HepG2 (cell line): ENCODE measurements at regions not wholly inside any gene's neighbourhood (a gene's known extent, or its start where the extent isn't known, plus 50 kb on each side); places are given as distances from the start of the nearest gene placed in this dataset.

Experiments used
- ATAC-seq: fragments of 200-7000 bp; cut with Tn5 transposase; 3 replicates; pipeline ENCODE4 v1.9.1; 2020; ENCODE audit warnings: mild to moderate bottlenecking, moderate library complexity
- BruUV-seq: library from RNA; stranded (reverse); fragments of 400-500 nt; replicated peaks from 2 replicates; lab custom pipeline; 2021; lab: Mats Ljungman, UMichigan
- CTCF ChIA-PET: fragments of 300-600 bp; formaldehyde crosslinking; extraction: SDS; loops from one replicate; lab custom pipeline; 2021; ENCODE audit warnings: low total read pairs, inconsistent platforms, low intra/inter-chr PET ratio; lab: Yijun Ruan, JAX
- POLR2A ChIA-PET: fragments of 350-600 bp; sonication (Branson Sonifier 250); formaldehyde crosslinking; loops from one replicate; lab custom pipeline; 2020; ENCODE audit warnings: antibody characterized with exemption, inconsistent platforms; lab: Yijun Ruan, JAX
- DNase-seq: peaks from one replicate; pipeline ENCODE4 v3.0.0-alpha.2; 2015; ENCODE audit warnings: low spot score
- FAIRE-seq: peaks from 3 replicates; lab custom pipeline; 2011; peaks lifted over from hg19 to GRCh38; lab: Jason Lieb, UNC
- H2AFZ ChIP-seq: one replicate; pipeline ENCODE4 v1.6.1; 2011; ENCODE audit warnings: low read length, inconsistent platforms
- H3K27ac ChIP-seq: fragments of 300-600 bp; 3 replicates; pipeline ENCODE4 v1.8.0; 2011; ENCODE audit warnings: mixed run types, mild to moderate bottlenecking, mixed read lengths, low read length, inconsistent platforms; ENCODE audit not compliant: insufficient read depth; ENCODE audit errors: extremely low read length
- H3K27me3 ChIP-seq, 2 experiments: fragments of 200-600 bp in 1 of 2; 2 replicates in 1 of 2; 3 replicates in 1 of 2; pipeline versions ENCODE4 v1.6.0 to v1.8.0; 2011; ENCODE audit warnings: low read length in 2 of 2, mild to moderate bottlenecking in 2 of 2, moderate library complexity in 2 of 2, inconsistent platforms in 1 of 2; ENCODE audit not compliant: insufficient read depth in 2 of 2, control insufficient read depth in 1 of 2
- H3K36me3 ChIP-seq, 2 experiments: fragments of 200-600 bp in 1 of 2; replicated peaks in 1 of 2; 2 replicates in 1 of 2; 3 replicates in 1 of 2; pipeline versions ENCODE4 v1.5.1 to v1.8.0; 2011; ENCODE audit warnings: low read length in 2 of 2, inconsistent platforms in 1 of 2; ENCODE audit not compliant: insufficient read depth in 2 of 2, control insufficient read depth in 1 of 2
- H3K4me1 ChIP-seq: 2 replicates; pipeline ENCODE4 v1.5.1; 2012; ENCODE audit warnings: low read length, inconsistent platforms; ENCODE audit not compliant: insufficient read depth
- H3K4me2 ChIP-seq: 2 replicates; pipeline ENCODE4 v1.6.0; 2011; ENCODE audit warnings: low read depth, low read length, inconsistent platforms
- H3K4me3 ChIP-seq, 3 experiments: fragments of 200-600 bp in 1 of 3; sonication (generic), shearing (Covaris generic) in 1 of 3; replicated peaks in 1 of 3; 2 replicates each; pipeline ENCODE4 v1.5.1; 2011 to 2016; ENCODE audit warnings: low read length in 3 of 3, inconsistent platforms in 2 of 3, low read depth in 2 of 3, mild to moderate bottlenecking in 2 of 3, control low read depth in 1 of 3, mixed read lengths in 1 of 3; ENCODE audit not compliant: insufficient read depth in 1 of 3
- H3K79me2 ChIP-seq: one replicate; pipeline ENCODE4 v1.6.1; 2011; ENCODE audit warnings: low read length, inconsistent platforms; ENCODE audit not compliant: insufficient read depth
- H3K9ac ChIP-seq: 2 replicates; pipeline ENCODE4 v1.6.0; 2011; ENCODE audit warnings: mild to moderate bottlenecking, low read depth, low read length, inconsistent platforms; ENCODE audit not compliant: insufficient read depth
- H3K9me3 ChIP-seq: 2 replicates; pipeline ENCODE4 v1.5.1; 2012; ENCODE audit warnings: mild to moderate bottlenecking, low read length
- H4K20me1 ChIP-seq: 2 replicates; pipeline ENCODE4 v1.6.0; 2011; ENCODE audit warnings: inconsistent platforms, mild to moderate bottlenecking, low read length, moderate library complexity; ENCODE audit not compliant: insufficient read depth
- CCAR2 ChIP-seq: fragments of 200-400 bp; formaldehyde crosslinking; optimal IDR thresholded peaks from 2 replicates; pipeline ENCODE3; 2018; ENCODE audit warnings: low read depth, mild to moderate bottlenecking, low read length, moderate library complexity
- FOSL2 ChIP-seq: sonication (generic); formaldehyde crosslinking; IDR thresholded peaks from 2 replicates; pipeline ENCODE4 v1.4.0; 2020; ENCODE audit warnings: missing genetic modification reagents
- FOXA1 ChIP-seq, 2 experiments: fragments of 450-650 bp in 1 of 2; sonication (generic) in 1 of 2; formaldehyde crosslinking in 1 of 2; IDR thresholded peaks; 2 replicates each; pipeline versions ENCODE4 v1.4.0 to v1.6.1; 2016 to 2020; ENCODE audit warnings: missing genetic modification reagents in 1 of 2
- HDAC6 ChIP-seq: fragments of 200-600 bp; sonication (generic); IDR thresholded peaks from 2 replicates; pipeline ENCODE4 v1.7.0; 2017; ENCODE audit warnings: mild to moderate bottlenecking, antibody characterized with exemption, low read length, low read depth
- IKZF5 ChIP-seq: IDR thresholded peaks from 2 replicates; pipeline ENCODE4 v1.6.1; 2018; ENCODE audit warnings: missing genetic modification reagents, mild to moderate bottlenecking, missing compliant biosample characterization
- NFE2L2 ChIP-seq: fragments of 150-350 bp; IDR thresholded peaks from 2 replicates; pipeline ENCODE4 v1.6.1; 2014; ENCODE audit warnings: low read length
- NFKBIZ ChIP-seq: IDR thresholded peaks from 2 replicates; pipeline ENCODE4 v1.6.1; 2018; ENCODE audit warnings: missing genetic modification reagents, missing compliant biosample characterization
- NFYC ChIP-seq: IDR thresholded peaks from 2 replicates; pipeline ENCODE4 v1.6.1; 2016; ENCODE audit warnings: missing genetic modification reagents, missing compliant biosample characterization
- PAF1 ChIP-seq: IDR thresholded peaks from 2 replicates; pipeline ENCODE4 v1.6.1; 2016; ENCODE audit warnings: missing genetic modification reagents, missing compliant biosample characterization
- SMAD9 ChIP-seq: sonication (generic); formaldehyde crosslinking; IDR thresholded peaks from 2 replicates; pipeline ENCODE4 v1.5.1; 2020; ENCODE audit warnings: mild to moderate bottlenecking, missing genetic modification reagents
- SMYD3 ChIP-seq: sonication (generic); formaldehyde crosslinking; IDR thresholded peaks from 2 replicates; pipeline ENCODE4 v1.8.1; 2023; ENCODE audit warnings: mild to moderate bottlenecking, missing genetic modification reagents
- WGBS: methylation state at CpG from one replicate; pipeline ENCODE4 v1.1.6; 2017; ENCODE audit warnings: low lambda C conversion rate; 5-methylcytosine and 5-hydroxymethylcytosine counted together
- in situ Hi-C: cut with HindIII; loops from 2 replicates; pipeline ENCODE4 v1.10.0; 2017; ENCODE audit warnings: low pct_unique_long_range_greater_than_20kb; ENCODE audit not compliant: extremely low pct_ligation_motif_present
- intact Hi-C: fragments of 100-400 bp; cut with micrococcal nuclease; formaldehyde crosslinking; loops from one replicate; pipeline ENCODE4 v1.10.0; 2022; ENCODE audit not compliant: unreplicated experiment

GRCh38 chr14:66116732-66117131 lies 369.4 kb upstream of the CCDC196 start:
- Histone ChIP-seq H3K79me2 (no peaks in the 10 kb centered on the region), H3K36me3 (no peaks in the 10 kb centered on the region), H2AFZ (no peak overlapping the region), H3K4me2 (no peak overlapping the region), H3K27me3 (no peaks in the 10 kb centered on the region), H3K4me1 (no peaks in the 10 kb centered on the region), H3K9ac (no peak overlapping the region), H3K4me3 (no peak overlapping the region), H4K20me1 (no peaks in the 10 kb centered on the region), H3K27ac (no peak overlapping the region), H3K9me3 (no peaks in the 10 kb centered on the region)
- FAIRE-seq (no peak), DNase-seq (no peak), ATAC-seq (no peak)
- ChIA-PET CTCF (no interaction called here), POLR2A (no interaction called here)
- no TSS peak for BruUV-seq
- in situ Hi-C loops = no loop called here
- 20% methylated on average over 4 of the region's 4 CpGs for WGBS
- intact Hi-C loops = no loop called here
- TF ChIP-seq SMAD9 (CRISPR knock-in tag) (no peak), IKZF5 (no peak), NFYC (no peak)

GRCh38 chr14:66117600-66117999 lies 368.6 kb upstream of the CCDC196 start:
- Histone ChIP-seq H3K4me3 (no peak overlapping the region), H3K27me3 (no peaks in the 10 kb centered on the region), H3K36me3 (no peaks in the 10 kb centered on the region), H3K9ac (no peak overlapping the region), H4K20me1 (no peaks in the 10 kb centered on the region), H3K27ac (no peak overlapping the region), H3K9me3 (no peaks in the 10 kb centered on the region), H3K4me2 (no peak overlapping the region), H3K4me1 (no peaks in the 10 kb centered on the region), H2AFZ (no peak overlapping the region), H3K79me2 (no peaks in the 10 kb centered on the region)
- intact Hi-C loops (no loop called here), in situ Hi-C loops (no loop called here)
- CTCF ChIA-PET = no interaction called here
- WGBS = 27% methylated on average over 3 of the region's 3 CpGs
- DNase-seq = no peak
- no peak for ATAC-seq
- BruUV-seq = no TSS peak
- POLR2A ChIA-PET = no interaction called here
- no peak for FAIRE-seq
- TF ChIP-seq FOSL2 (CRISPR knock-in tag) (peak; percentile 74), FOXA1 (IDR thresholded peaks at IDR 0.05) (no peak), FOXA1 (CRISPR knock-in tag; IDR thresholded peaks at IDR 0.05) (no peak), CCAR2 (no peak), HDAC6 (no peak), PAF1 (CRISPR knock-in tag) (no peak), NFKBIZ (no peak), NFE2L2 (peak; percentile 42; the same call in 1 of the 2 replicates), SMYD3 (CRISPR knock-in tag) (no peak)
